GM13976 (cell line): ENCODE measurements at regions not wholly inside any gene's neighbourhood (a gene's known extent, or its start where the extent isn't known, plus 50 kb on each side); places are given as distances from the start of the nearest gene placed in this dataset.

Experiments
- DNase-seq: peaks from one replicate; pipeline ENCODE4 v3.0.0; 2012; ENCODE audit warnings: low spot score
- in situ Hi-C: fragments of 300-500 bp; cut with MboI; formaldehyde crosslinking; loops from one replicate; pipeline ENCODE4 v1.12.0; 2022; ENCODE audit warnings: low sequenced_read_pairs, mixed read lengths, inconsistent platforms; ENCODE audit not compliant: unreplicated experiment
- TF ChIP-seq, protein P1 (sequence below): IDR thresholded peaks from 2 replicates; pipeline ENCODE4 v1.5.1; 2012; ENCODE audit warnings: borderline replicate concordance, mild to moderate bottlenecking; ENCODE audit not compliant: insufficient read depth; ENCODE audit errors: extremely low read depth, missing control alignments, control extremely low read depth

DNA sequence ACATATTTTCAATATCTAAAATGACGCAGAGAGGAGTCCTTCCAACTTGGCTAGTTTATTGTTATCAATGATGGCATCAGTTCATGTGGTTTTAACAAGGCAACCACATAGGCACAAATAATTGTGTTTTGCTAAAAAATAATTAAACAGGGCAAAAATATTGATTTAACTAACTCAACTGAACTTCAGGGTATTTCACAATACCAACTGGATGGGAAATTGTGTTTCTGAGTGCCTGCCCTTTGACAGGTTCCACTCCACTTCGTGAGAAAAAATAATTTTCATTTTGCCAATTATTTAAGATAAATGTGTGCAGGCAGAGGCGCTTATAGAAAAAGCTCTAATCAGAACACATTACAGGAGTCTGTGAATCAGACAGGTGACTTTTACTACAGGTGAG is 689.3 kb upstream of the CCDC54 start:
- TF ChIP-seq, protein P1, sequence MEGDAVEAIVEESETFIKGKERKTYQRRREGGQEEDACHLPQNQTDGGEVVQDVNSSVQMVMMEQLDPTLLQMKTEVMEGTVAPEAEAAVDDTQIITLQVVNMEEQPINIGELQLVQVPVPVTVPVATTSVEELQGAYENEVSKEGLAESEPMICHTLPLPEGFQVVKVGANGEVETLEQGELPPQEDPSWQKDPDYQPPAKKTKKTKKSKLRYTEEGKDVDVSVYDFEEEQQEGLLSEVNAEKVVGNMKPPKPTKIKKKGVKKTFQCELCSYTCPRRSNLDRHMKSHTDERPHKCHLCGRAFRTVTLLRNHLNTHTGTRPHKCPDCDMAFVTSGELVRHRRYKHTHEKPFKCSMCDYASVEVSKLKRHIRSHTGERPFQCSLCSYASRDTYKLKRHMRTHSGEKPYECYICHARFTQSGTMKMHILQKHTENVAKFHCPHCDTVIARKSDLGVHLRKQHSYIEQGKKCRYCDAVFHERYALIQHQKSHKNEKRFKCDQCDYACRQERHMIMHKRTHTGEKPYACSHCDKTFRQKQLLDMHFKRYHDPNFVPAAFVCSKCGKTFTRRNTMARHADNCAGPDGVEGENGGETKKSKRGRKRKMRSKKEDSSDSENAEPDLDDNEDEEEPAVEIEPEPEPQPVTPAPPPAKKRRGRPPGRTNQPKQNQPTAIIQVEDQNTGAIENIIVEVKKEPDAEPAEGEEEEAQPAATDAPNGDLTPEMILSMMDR, result no peak
- in situ Hi-C loops, result no loop called here
- DNase-seq, result no peak

DNA sequence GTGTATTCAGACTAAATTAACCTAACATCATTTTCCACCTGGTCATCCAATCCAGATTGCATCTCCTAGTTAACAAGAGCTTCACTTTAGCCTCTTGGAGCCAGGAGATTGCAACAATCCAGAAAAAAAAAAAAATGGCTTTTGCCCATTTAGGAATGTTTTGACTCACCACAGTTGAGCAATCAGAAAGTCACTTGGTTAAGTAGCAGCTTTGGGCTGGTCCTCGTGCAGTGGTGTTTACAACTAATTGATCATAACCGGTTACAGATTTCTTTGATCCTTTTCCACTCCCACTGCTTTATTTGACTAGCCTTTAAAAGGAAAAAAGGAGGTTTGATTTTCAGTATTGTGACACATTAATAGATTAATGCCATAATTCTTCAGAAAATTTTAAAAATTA is 688.8 kb upstream of the CCDC54 start:
- TF ChIP-seq, protein P1, result no peak
- no peak for DNase-seq
- in situ Hi-C loops, result no loop called here

- TF ChIP-seq, protein P1, result no peak
- in situ Hi-C loops, result no loop called here
Measured at GRCh38 chr3:106691476-106691875, 685.8 kb upstream of the CCDC54 start.

DNA sequence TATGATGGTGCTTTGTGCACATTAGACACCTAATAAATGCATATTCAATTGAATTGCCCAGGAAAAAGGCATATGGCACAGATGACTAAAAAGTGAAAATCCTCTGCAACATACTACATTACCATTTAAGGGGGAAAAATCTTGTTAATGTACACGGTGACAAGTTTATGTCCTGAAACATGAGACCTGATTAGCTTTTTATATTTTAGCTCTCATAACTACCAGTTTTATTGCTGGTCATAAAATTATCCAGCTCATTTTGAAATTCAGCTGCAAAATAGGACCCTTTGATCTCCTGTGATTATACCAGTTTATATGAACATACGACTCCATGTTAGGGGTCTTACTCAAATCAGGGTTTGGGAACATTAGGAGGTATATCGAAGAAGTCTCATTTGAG is 684.6 kb upstream of the CCDC54 start:
- TF ChIP-seq, protein P1, result no peak
- DNase-seq, result no peak
- in situ Hi-C loops, result no loop called here

More at GRCh38 chr3:106691476-106691875, 685.8 kb upstream of the CCDC54 start:
- DNase-seq, result no peak

DNA sequence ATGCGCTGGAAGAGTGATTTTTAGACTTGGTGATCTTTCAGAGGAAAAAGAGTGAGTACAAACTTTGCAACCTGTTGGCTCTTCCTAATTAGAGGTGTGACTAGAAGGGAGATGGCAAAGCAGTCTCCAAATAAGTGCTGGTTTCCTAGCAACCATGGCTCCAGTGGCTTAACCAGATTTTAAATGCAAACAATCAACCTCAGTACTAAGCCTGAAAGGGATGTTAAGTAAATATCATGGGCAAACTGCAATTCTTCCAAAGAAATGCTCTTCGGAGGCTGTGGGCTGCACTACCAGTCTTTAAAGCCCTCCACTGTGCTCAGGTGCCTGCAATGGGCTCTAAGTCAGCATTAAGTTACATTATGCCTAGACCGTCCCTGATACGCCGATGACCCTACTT is 678.1 kb upstream of the CCDC54 start:
- in situ Hi-C loops, result no loop called here
- no peak for DNase-seq
- TF ChIP-seq, protein P1, result no peak

DNA sequence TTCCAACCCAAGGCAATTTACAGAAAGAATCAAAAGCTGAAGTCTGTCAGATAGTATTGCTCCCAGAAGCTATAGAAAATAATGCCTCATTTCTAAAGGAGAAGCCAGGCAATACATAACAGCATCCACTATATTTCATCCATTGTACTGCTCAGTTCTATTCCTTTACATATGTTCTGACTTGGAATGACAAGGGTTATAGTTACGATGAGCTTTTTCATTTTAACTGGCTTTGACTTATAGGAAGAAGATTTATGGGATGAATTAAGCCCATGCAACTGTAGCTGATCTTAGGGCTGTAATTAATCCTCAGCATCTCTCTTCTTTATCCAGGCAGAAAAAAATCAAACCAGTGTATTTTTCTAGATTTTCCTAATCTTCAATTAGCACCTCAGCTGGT is 676.3 kb upstream of the CCDC54 start:
- in situ Hi-C loops, result no loop called here
- TF ChIP-seq, protein P1, result no peak
- no peak for DNase-seq

DNA sequence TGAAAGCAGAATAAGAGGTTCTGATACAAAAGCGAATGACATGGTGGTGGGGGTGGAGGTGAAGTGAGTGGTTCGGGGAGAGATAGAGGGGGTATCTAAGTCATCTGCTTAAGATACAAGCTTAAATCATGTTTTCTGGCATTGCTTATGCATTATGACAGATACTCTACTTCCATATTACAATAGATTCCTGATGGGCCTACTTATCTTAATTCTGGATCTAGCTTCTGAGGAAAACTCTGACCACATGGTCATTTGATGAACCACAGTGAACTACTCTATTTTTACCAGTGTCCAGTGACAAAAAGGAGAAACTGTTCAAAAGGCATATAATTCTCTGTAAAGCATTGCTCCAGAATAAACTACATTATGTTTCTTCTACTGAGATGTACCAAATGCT is 673.7 kb upstream of the CCDC54 start:
- in situ Hi-C loops, result no loop called here
- no peak for DNase-seq
- TF ChIP-seq, protein P1, result no peak
